ENCODE measurements at regions not wholly inside any gene's neighbourhood (a gene's known extent, or its start where the extent isn't known, plus 50 kb on each side); places are given as distances from the start of the nearest gene placed in this dataset.
A peak's percentile ranks its signal among the peaks of the same experiment; 100 is the strongest.

GRCh38 chr12:124401704-124402221, 106.9 kb downstream of the RFLNA start:
- in situ Hi-C loops (cut with MboI; ENCODE audit: low sequenced_read_pairs, unreplicated experiment) = no loop called here

GRCh38 chr12:124400124-124400523, 105.2 kb downstream of the RFLNA start:
- TF ChIP-seq CTCF (IDR thresholded peaks at IDR 0.05; ENCODE audit: borderline replicate concordance, control extremely low read depth, extremely low read depth, insufficient read depth, missing control alignments) = no peak
- in situ Hi-C loops (cut with MboI; ENCODE audit: low sequenced_read_pairs, unreplicated experiment) = no loop called here
- no peak for DNase-seq (ENCODE audit: low spot score)

More at GRCh38 chr12:124401704-124402221, 106.9 kb downstream of the RFLNA start:
- DNase-seq (ENCODE audit: low spot score) = no peak
- no peak for TF ChIP-seq CTCF (IDR thresholded peaks at IDR 0.05; ENCODE audit: borderline replicate concordance, control extremely low read depth, extremely low read depth, insufficient read depth, missing control alignments)

GRCh38 chr12:124399622-124400021, 104.7 kb downstream of the RFLNA start:
- peak; percentile 79 for DNase-seq (ENCODE audit: low spot score)
- in situ Hi-C loops (cut with MboI; ENCODE audit: low sequenced_read_pairs, unreplicated experiment) = loop anchor here (25.0 kb wide), 1 partner anchor 363 kb away; no protein-coding TSS in a partner anchor
- TF ChIP-seq CTCF (IDR thresholded peaks at IDR 0.05; ENCODE audit: borderline replicate concordance, control extremely low read depth, extremely low read depth, insufficient read depth, missing control alignments) = peak; percentile 49

- in situ Hi-C loops (cut with MboI; ENCODE audit: low sequenced_read_pairs, unreplicated experiment) = loop anchor here (25.0 kb wide), 1 partner anchor 364 kb away; no protein-coding TSS in a partner anchor
These were observed 103.8 kb downstream of the RFLNA start for GRCh38 chr12:124398578-124399227.

GRCh38 chr12:124397807-124398577, 103.1 kb downstream of the RFLNA start:
- DNase-seq (ENCODE audit: low spot score) = no peak
- no peak for TF ChIP-seq CTCF (IDR thresholded peaks at IDR 0.05; ENCODE audit: borderline replicate concordance, control extremely low read depth, extremely low read depth, insufficient read depth, missing control alignments)
- in situ Hi-C loops (cut with MboI; ENCODE audit: low sequenced_read_pairs, unreplicated experiment) = loop anchor here (25.0 kb wide), 1 partner anchor 364 kb away; no protein-coding TSS in a partner anchor

More at GRCh38 chr12:124398578-124399227, 103.8 kb downstream of the RFLNA start:
- no peak for DNase-seq (ENCODE audit: low spot score)
- no peak for TF ChIP-seq CTCF (IDR thresholded peaks at IDR 0.05; ENCODE audit: borderline replicate concordance, control extremely low read depth, extremely low read depth, insufficient read depth, missing control alignments)

GRCh38 chr12:124397399-124397679, 102.4 kb downstream of the RFLNA start:
- DNase-seq (ENCODE audit: low spot score) = no peak
- TF ChIP-seq CTCF (IDR thresholded peaks at IDR 0.05; ENCODE audit: borderline replicate concordance, control extremely low read depth, extremely low read depth, insufficient read depth, missing control alignments) = no peak
- in situ Hi-C loops (cut with MboI; ENCODE audit: low sequenced_read_pairs, unreplicated experiment) = loop anchor here (25.0 kb wide), 1 partner anchor 365 kb away; no protein-coding TSS in a partner anchor

All from GM13976 (cell line).